Brain microvascular endothelial cell (primary cell): ENCODE measurements at regions not wholly inside any gene's neighbourhood (a gene's known extent, or its start where the extent isn't known, plus 50 kb on each side); places are given as distances from the start of the nearest gene placed in this dataset.

Experiments
- DNase-seq: peaks from one replicate; pipeline ENCODE4 v3.0.0-alpha.2; 2020
- H3K27ac ChIP-seq: fragments of 250-450 bp; sonication (Bioruptor Pico); 2 replicates; pipeline ENCODE4 v1.5.1; 2020; ENCODE audit warnings: mild to moderate bottlenecking, moderate library complexity
- H3K27me3 ChIP-seq: fragments of 250-450 bp; sonication (Bioruptor Pico); replicated peaks from 2 replicates; pipeline ENCODE4 v1.5.1; 2020; ENCODE audit warnings: mild to moderate bottlenecking
- H3K36me3 ChIP-seq: fragments of 250-450 bp; sonication (Bioruptor Pico); replicated peaks from 2 replicates; pipeline ENCODE4 v1.5.1; 2020; ENCODE audit warnings: mild to moderate bottlenecking
- H3K4me3 ChIP-seq: 2 replicates; pipeline ENCODE4 v1.5.1; 2011; ENCODE audit warnings: low read depth, mild to moderate bottlenecking, control low read depth, low read length, moderate library complexity
- in situ Hi-C: cut with HindIII; loops from 2 replicates; pipeline ENCODE4 v1.10.0; 2017; ENCODE audit warnings: low sequenced_read_pairs, low pct_ligation_motif_present
- TF ChIP-seq, protein P1 (sequence below): IDR thresholded peaks from 2 replicates; pipeline ENCODE4 v1.5.1; 2011; ENCODE audit warnings: low read depth, mild to moderate bottlenecking, moderate library complexity, low read length, control low read depth, inconsistent platforms; ENCODE audit errors: missing control alignments

DNA sequence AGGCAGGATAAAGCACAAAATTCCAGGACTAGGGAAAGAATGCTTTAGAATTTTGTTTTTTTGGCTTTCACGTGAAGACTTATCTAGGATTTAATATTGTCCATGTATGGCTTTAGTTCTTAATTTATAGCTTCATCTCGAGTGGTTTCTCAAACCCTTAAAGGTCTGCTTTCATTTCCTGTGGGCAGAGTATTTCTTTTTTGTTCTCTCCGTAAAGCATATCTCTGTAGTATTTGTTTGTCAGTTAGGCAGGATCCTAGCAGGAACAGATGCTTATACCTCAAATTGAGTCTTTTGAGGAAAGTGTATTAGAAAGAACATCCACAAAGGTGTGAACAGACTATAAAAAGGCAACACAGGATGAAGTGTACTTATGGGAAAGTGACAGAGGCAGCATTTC lies 697.1 kb upstream of the SEL1L start:
- no peaks in the 10 kb centered on the region for H3K36me3 ChIP-seq
- TF ChIP-seq, protein P1, sequence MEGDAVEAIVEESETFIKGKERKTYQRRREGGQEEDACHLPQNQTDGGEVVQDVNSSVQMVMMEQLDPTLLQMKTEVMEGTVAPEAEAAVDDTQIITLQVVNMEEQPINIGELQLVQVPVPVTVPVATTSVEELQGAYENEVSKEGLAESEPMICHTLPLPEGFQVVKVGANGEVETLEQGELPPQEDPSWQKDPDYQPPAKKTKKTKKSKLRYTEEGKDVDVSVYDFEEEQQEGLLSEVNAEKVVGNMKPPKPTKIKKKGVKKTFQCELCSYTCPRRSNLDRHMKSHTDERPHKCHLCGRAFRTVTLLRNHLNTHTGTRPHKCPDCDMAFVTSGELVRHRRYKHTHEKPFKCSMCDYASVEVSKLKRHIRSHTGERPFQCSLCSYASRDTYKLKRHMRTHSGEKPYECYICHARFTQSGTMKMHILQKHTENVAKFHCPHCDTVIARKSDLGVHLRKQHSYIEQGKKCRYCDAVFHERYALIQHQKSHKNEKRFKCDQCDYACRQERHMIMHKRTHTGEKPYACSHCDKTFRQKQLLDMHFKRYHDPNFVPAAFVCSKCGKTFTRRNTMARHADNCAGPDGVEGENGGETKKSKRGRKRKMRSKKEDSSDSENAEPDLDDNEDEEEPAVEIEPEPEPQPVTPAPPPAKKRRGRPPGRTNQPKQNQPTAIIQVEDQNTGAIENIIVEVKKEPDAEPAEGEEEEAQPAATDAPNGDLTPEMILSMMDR = no peak
- in situ Hi-C loops = no loop called here
- no peak for DNase-seq
- H3K27ac ChIP-seq = no peak overlapping the region
- no peak overlapping the region for H3K4me3 ChIP-seq
- no peaks in the 10 kb centered on the region for H3K27me3 ChIP-seq

DNA sequence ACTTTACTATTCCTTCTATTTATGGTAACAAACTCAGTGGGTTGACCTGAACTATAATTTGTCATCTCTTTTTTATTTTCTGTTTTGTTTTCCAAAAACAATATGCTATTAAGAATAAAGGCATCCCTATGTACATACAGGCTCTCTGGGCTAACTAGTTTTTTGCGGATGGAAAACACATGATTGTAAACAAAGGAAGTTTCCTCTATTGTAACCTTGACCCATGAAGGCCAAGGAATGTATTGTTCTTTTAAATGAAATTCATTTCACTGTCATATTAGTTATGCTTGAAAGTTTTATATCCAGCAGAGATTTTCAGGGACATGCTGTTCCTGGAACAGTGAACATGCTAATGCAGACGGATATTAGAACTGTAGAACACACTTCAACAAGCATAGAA lies 705.0 kb upstream of the SEL1L start:
- no peaks in the 10 kb centered on the region for H3K27me3 ChIP-seq
- H3K36me3 ChIP-seq = no peaks in the 10 kb centered on the region
- no peak for DNase-seq
- H3K4me3 ChIP-seq = no peak overlapping the region
- TF ChIP-seq, protein P1 = no peak
- H3K27ac ChIP-seq = no peak overlapping the region
- in situ Hi-C loops = no loop called here

GRCh38 chr14:82239223-82239622 lies 705.6 kb upstream of the SEL1L start:
- Histone ChIP-seq H3K4me3 (no peak overlapping the region), H3K36me3 (no peaks in the 10 kb centered on the region), H3K27me3 (no peaks in the 10 kb centered on the region), H3K27ac (no peak overlapping the region)
- no peak for DNase-seq
- TF ChIP-seq, protein P1 = no peak
- in situ Hi-C loops = no loop called here

GRCh38 chr14:82244791-82245190 lies 711.1 kb upstream of the SEL1L start:
- H3K27me3 ChIP-seq = no peaks in the 10 kb centered on the region
- H3K4me3 ChIP-seq = no peak overlapping the region
- DNase-seq = no peak
- no peaks in the 10 kb centered on the region for H3K36me3 ChIP-seq
- TF ChIP-seq, protein P1 = no peak
- in situ Hi-C loops = no loop called here
- no peak overlapping the region for H3K27ac ChIP-seq

DNA sequence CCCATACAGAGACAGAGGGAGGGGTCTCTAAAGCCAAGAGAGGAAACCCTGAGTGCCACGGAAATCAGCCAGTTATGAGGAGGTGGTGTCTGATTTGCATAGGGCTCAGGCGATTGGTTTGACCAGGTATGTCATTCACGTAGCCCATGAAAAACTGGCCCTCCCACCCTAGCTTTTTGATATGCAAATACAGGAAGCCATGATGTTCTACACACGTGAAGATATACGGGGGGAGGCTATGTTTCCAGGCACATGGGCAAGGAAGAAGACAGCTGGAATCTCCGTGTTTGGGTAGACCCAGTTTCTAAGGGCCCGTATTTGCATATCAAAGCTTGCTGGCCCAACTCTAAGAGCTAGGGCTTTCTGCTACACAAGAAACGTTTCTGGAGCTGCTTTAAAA lies 717.8 kb upstream of the SEL1L start:
- H3K27ac ChIP-seq = no peak overlapping the region
- TF ChIP-seq, protein P1 = no peak
- H3K36me3 ChIP-seq = no peaks in the 10 kb centered on the region
- in situ Hi-C loops = no loop called here
- H3K27me3 ChIP-seq = no peaks in the 10 kb centered on the region
- DNase-seq = no peak
- H3K4me3 ChIP-seq = no peak overlapping the region

DNA sequence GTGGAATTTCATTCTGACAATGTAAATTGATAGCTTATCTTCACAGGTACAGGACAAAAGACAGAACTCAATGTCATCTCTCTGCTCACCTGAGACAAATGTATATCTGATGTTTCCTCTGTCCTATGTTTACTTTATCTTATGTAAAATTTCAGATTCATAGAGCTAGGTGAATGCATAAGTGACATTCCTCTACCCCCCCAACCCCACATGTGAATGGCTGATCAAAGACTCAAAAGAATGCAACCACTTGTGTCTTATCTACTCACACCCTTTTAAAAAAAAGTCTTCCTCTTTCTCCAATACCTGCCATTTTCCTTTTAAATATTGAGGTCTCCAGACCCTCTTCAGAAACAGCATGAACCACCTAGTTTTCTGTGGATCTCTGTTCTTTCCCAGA lies 736.6 kb upstream of the SEL1L start:
- TF ChIP-seq, protein P1 = no peak
- H3K27me3 ChIP-seq = no peaks in the 10 kb centered on the region
- in situ Hi-C loops = no loop called here
- no peak for DNase-seq
- H3K27ac ChIP-seq = no peak overlapping the region
- no peak overlapping the region for H3K4me3 ChIP-seq
- H3K36me3 ChIP-seq = no peaks in the 10 kb centered on the region
